Progenitor cell of endocrine pancreas (in vitro differentiated cells): ENCODE measurements at regions not wholly inside any gene's neighbourhood (a gene's known extent, or its start where the extent isn't known, plus 50 kb on each side); places are given as distances from the start of the nearest gene placed in this dataset.

Experiments
- DNase-seq: peaks from one replicate; pipeline ENCODE4 v3.0.0; 2021; ENCODE audit warnings: low spot score; ENCODE audit not compliant: unreplicated experiment
- H3K27ac Mint-ChIP-seq: 2 replicates; pipeline ENCODE4 v1.8.0; 2021; ENCODE audit warnings: mild to moderate bottlenecking, moderate library complexity, mixed read lengths
- H3K27me3 Mint-ChIP-seq: 2 replicates; pipeline ENCODE4 v1.8.0; 2021; ENCODE audit warnings: mixed read lengths
- H3K36me3 Mint-ChIP-seq: 2 replicates; pipeline ENCODE4 v1.8.0; 2022; ENCODE audit warnings: mixed read lengths; ENCODE audit not compliant: insufficient read depth
- H3K4me1 Mint-ChIP-seq: 2 replicates; pipeline ENCODE4 v1.8.0; 2021; ENCODE audit warnings: low read depth, mixed read lengths
- H3K4me3 Mint-ChIP-seq: 2 replicates; pipeline ENCODE4 v1.8.0; 2021; ENCODE audit warnings: low read depth, mild to moderate bottlenecking, moderate library complexity, mixed read lengths
- H3K9me3 Mint-ChIP-seq: 2 replicates; pipeline ENCODE4 v1.8.0; 2021; ENCODE audit warnings: low read depth, mixed read lengths
- TF ChIP-seq, protein P1 (sequence below): fragments of 200-600 bp; sonication (generic); IDR thresholded peaks from one replicate; pipeline ENCODE4 v1.5.0; 2021; ENCODE audit warnings: antibody characterized with exemption, mild to moderate bottlenecking; ENCODE audit not compliant: unreplicated experiment

DNA sequence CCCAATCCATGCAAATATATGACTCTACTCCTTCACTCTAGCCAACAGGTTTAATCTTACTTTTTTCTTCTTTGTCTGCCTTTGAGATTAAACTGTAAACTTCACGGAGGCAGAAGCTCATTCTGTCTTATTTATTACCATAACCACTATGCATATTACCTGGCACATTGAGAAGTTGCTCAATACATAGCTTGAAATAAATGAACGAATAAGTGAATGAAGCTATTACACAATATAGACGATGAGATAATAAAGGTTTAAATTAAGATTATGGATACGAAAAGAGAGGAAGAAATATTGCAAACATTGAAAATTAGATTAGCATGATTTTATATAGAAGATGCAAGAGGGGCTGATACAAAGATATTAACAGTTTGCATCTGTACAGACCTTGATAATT is 385.1 kb downstream of the LTN1 start:
- Mint-ChIP-seq H3K4me1 (no peaks in the 10 kb centered on the region), H3K9me3 (peaks cover 13% of the 10 kb centered on the region), H3K27me3 (no peaks in the 10 kb centered on the region), H3K36me3 (no peaks in the 10 kb centered on the region), H3K4me3 (no peak overlapping the region), H3K27ac (no peak overlapping the region)
- TF ChIP-seq, protein P1, sequence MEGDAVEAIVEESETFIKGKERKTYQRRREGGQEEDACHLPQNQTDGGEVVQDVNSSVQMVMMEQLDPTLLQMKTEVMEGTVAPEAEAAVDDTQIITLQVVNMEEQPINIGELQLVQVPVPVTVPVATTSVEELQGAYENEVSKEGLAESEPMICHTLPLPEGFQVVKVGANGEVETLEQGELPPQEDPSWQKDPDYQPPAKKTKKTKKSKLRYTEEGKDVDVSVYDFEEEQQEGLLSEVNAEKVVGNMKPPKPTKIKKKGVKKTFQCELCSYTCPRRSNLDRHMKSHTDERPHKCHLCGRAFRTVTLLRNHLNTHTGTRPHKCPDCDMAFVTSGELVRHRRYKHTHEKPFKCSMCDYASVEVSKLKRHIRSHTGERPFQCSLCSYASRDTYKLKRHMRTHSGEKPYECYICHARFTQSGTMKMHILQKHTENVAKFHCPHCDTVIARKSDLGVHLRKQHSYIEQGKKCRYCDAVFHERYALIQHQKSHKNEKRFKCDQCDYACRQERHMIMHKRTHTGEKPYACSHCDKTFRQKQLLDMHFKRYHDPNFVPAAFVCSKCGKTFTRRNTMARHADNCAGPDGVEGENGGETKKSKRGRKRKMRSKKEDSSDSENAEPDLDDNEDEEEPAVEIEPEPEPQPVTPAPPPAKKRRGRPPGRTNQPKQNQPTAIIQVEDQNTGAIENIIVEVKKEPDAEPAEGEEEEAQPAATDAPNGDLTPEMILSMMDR: no peak
- DNase-seq: no peak

DNA sequence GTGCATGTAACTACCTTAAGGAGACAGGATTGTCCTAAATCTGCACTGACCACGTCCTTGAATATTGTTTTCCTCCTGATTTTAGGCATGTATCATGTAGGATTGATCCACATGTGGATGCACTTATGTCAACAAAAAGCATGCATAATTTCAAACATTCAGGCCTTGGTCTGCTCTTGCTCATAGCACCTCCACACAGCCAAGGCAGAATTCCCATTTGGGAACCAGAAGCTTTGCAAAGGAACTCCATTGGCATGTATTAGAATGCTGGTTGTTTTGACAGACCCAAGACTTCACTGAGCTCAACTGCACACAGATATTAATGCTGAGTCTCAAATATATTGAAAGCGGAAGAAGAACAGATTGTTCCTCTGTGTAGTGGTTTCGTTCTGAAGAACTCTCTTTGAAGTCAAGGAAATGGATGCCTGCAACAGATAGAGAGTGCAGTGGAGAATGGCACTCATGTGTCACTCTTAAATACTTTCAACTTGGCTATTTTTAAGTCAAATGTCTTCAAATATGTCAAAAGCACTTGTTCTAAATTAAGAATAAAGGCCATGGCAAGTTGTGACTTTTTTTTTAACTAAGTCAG is 387.6 kb downstream of the LTN1 start:
- Mint-ChIP-seq H3K27me3 (no peaks in the 10 kb centered on the region), H3K36me3 (no peaks in the 10 kb centered on the region), H3K4me1 (no peaks in the 10 kb centered on the region), H3K9me3 (peaks cover 21% of the 10 kb centered on the region), H3K4me3 (no peak overlapping the region), H3K27ac (no peak overlapping the region)
- no peak for DNase-seq
- TF ChIP-seq, protein P1: no peak

DNA sequence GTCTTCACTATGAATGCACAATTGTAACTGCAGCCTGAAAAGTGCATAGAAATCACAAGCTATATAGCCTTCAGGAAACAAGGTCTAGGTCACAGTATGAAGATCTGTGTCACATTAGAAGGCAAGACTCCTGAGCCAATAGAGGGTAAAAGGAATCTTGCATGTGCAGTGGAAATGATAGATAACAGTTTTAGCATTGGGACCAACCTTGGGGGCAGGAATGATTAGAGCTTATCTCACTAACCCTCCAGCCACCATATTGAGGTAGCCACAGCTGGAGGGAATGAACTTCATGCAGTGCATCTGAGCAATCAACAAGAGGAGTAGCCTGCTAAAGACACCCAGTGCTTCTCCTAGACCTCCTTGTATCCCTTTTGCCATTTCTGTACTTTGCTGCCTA is 390.1 kb downstream of the LTN1 start:
- TF ChIP-seq, protein P1: no peak
- no peaks in the 10 kb centered on the region for H3K4me1 Mint-ChIP-seq
- H3K36me3 Mint-ChIP-seq: no peaks in the 10 kb centered on the region
- no peak overlapping the region for H3K27ac Mint-ChIP-seq
- no peaks in the 10 kb centered on the region for H3K27me3 Mint-ChIP-seq
- no peak for DNase-seq
- no peak overlapping the region for H3K4me3 Mint-ChIP-seq
- H3K9me3 Mint-ChIP-seq: peaks cover 27% of the 10 kb centered on the region

DNA sequence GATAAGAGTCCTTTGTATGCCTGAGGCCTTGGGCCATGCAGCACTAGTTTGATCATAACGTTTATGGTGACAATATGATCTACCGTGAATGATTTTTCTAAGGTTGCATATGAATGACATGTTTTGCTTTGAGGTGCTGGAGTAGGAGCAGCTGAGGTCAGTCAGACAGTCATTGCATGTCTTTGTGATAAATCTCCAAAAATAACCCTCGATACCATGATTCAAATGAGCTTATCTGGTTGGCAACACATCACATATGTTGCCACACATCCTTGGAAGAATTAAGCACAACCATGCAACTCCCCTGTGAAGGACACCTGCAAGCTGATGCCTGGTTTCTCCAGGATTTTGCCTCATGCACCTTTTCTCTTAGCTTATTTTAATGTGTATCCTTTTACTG is 394.5 kb downstream of the LTN1 start:
- DNase-seq: no peak
- H3K27me3 Mint-ChIP-seq: no peaks in the 10 kb centered on the region
- no peaks in the 10 kb centered on the region for H3K4me1 Mint-ChIP-seq
- H3K4me3 Mint-ChIP-seq: no peak overlapping the region
- H3K36me3 Mint-ChIP-seq: no peaks in the 10 kb centered on the region
- TF ChIP-seq, protein P1: no peak
- H3K27ac Mint-ChIP-seq: no peak overlapping the region
- peaks cover 29% of the 10 kb centered on the region for H3K9me3 Mint-ChIP-seq

DNA sequence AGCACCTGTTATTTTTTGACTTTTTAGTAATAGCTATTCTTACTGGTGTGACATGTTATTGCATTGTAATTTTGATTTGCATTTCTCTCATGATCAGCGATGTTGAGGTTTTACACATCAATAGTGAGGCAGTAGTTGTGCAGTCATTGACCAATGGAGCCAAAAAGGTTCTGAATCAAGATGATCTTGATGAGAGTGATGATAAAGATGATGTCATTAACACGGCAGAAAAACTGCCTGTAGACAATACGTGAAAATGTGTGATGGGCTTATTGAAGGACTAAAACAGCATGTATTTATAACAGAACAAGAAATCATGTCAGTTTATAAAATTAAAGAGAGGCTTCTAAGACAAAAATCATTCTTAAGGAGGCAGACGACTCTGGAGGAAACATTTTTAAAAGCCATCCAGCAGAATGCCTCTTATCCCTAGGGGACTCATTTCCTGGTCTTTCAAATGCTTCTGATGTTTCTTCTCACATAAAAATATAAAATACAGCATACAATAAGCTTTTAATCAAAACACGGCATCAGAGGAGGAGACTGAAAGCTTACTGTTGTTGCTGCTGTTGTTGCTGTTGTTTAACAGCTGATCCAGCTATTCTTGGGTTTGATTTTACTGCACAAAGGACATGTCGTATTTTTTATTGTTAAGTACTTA is 400.3 kb downstream of the LTN1 start:
- Mint-ChIP-seq H3K27ac (no peak overlapping the region), H3K27me3 (no peaks in the 10 kb centered on the region), H3K4me1 (no peaks in the 10 kb centered on the region), H3K9me3 (no peaks in the 10 kb centered on the region), H3K4me3 (no peak overlapping the region), H3K36me3 (no peaks in the 10 kb centered on the region)
- TF ChIP-seq, protein P1: no peak
- no peak for DNase-seq
